ENCODE measurements at regions not wholly inside any gene's neighbourhood (a gene's known extent, or its start where the extent isn't known, plus 50 kb on each side); places are given as distances from the start of the nearest gene placed in this dataset.

DNA sequence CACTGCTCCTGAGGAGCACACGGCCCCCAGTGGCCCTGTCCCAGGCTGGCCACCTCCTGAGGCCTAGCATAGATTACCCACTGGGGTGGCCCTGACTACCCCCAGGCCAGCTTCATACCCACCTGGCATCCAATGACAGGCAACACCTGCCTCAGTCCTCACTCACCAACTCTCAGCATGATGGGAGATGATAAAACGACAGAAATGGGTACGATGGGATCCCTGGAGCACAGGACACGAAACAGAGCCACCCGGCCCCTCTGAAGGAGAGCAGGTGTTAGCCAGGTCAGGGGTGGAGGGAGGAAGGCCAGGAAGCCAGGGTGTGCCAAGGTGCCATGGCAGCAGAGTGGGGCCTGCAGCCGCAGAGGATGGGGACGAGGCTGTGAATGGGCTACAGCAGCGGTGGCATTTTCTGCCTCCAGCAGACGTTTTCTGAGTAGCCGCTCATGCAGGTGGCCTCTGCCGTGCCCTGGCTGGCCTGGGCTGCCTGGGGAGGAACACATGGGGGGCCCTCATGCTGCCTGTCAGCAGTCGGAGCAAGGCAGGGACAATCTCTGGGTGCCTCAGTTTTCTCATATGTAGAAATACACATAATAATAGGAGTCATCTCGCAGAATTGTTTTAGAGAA lies 50.2 kb upstream of the FGF3 start:
- TF ChIP-seq, protein P1, sequence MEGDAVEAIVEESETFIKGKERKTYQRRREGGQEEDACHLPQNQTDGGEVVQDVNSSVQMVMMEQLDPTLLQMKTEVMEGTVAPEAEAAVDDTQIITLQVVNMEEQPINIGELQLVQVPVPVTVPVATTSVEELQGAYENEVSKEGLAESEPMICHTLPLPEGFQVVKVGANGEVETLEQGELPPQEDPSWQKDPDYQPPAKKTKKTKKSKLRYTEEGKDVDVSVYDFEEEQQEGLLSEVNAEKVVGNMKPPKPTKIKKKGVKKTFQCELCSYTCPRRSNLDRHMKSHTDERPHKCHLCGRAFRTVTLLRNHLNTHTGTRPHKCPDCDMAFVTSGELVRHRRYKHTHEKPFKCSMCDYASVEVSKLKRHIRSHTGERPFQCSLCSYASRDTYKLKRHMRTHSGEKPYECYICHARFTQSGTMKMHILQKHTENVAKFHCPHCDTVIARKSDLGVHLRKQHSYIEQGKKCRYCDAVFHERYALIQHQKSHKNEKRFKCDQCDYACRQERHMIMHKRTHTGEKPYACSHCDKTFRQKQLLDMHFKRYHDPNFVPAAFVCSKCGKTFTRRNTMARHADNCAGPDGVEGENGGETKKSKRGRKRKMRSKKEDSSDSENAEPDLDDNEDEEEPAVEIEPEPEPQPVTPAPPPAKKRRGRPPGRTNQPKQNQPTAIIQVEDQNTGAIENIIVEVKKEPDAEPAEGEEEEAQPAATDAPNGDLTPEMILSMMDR (conservative IDR thresholded peaks at IDR 0.05; ENCODE audit: low read depth): no peak
- ChIA-PET POLR2A (ENCODE audit: low non-redundant PET) (no interaction called here), CTCF (no interaction called here)
- H3K27ac ChIP-seq: no peak overlapping the region
- no peak for DNase-seq (ENCODE audit: low spot score)

DNA sequence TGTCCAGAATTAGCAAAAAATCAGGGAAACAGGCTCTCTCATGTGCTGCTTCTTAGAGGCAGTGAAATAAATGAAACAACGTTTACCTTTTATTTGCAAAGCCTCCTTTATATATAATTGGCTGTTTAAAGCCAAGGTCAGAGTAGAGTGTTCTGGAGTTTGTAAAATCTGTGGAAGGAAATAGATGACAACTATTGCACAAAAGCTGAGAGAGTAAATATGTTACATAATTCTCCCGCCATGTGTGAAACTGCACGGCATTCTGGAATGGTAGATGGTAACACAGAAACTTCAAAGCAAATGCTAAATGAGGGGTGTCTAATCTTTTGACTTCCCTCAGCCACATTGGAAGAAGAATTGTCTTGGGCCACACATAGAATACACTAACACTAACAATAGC lies 51.5 kb upstream of the FGF3 start:
- no peak for DNase-seq (ENCODE audit: low spot score)
- CTCF ChIA-PET: interaction anchor here (0.6 kb wide), 1 partner anchor 21 kb away, joined by 3 read pairs; no protein-coding TSS in a partner anchor
- TF ChIP-seq, protein P1 (conservative IDR thresholded peaks at IDR 0.05; ENCODE audit: low read depth): no peak

DNA sequence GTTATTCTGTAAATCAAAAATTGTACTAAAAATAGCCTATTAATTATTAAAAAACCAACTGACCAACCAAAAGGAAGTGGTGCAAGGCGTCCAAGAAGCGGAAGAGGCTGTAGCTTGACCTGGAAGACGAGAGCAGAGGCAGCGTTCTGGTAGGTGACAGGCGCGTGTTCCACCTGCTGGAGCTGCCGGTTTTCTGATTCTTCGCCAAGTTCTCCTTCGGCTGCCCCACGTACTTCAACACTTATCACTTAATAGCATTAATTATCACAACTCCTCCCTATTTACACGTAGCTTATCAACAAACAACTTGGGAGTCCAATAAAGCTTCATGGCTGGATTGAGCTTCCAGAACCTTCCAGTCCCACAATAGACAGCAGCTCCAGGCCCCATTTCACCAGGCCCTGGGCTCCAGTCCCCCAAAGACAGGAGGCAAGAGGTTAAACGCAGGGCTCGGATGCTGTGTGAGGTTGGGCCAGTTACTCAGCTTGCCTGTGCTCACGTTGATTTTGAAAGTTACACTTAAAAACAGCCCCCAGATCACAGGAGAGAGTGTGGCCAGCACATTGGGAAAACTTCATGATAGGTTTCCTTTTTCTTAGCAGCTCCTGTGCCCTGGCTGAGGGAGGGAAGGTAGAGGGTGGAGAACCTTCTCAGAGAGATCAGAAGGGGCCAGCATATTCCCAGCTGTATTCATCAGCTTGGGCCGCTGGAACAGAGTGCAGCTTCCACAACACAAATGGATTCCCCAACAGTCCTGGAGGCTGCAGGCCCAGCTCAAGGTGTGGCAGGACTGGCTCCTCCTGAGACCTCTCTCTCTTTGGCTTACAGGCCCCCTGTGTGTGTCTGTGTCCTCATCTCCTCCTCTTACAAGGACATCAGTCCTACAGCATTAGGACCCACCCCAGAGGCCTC lies 54.2 kb upstream of the FGF3 start:
- POLR2A ChIA-PET (ENCODE audit: low non-redundant PET): no interaction called here
- TF ChIP-seq, protein P1 (conservative IDR thresholded peaks at IDR 0.05; ENCODE audit: low read depth): no peak
- CTCF ChIA-PET: interaction anchor here (0.6 kb wide), 1 partner anchor 28 kb away, joined by 3 read pairs; no protein-coding TSS in a partner anchor
- no peak overlapping the region for H3K27ac ChIP-seq
- DNase-seq (ENCODE audit: low spot score): no peak

More for the DNA sequence above, 51.5 kb upstream of the FGF3 start:
- POLR2A ChIA-PET (ENCODE audit: low non-redundant PET): no interaction called here
- H3K27ac ChIP-seq: no peak overlapping the region

DNA sequence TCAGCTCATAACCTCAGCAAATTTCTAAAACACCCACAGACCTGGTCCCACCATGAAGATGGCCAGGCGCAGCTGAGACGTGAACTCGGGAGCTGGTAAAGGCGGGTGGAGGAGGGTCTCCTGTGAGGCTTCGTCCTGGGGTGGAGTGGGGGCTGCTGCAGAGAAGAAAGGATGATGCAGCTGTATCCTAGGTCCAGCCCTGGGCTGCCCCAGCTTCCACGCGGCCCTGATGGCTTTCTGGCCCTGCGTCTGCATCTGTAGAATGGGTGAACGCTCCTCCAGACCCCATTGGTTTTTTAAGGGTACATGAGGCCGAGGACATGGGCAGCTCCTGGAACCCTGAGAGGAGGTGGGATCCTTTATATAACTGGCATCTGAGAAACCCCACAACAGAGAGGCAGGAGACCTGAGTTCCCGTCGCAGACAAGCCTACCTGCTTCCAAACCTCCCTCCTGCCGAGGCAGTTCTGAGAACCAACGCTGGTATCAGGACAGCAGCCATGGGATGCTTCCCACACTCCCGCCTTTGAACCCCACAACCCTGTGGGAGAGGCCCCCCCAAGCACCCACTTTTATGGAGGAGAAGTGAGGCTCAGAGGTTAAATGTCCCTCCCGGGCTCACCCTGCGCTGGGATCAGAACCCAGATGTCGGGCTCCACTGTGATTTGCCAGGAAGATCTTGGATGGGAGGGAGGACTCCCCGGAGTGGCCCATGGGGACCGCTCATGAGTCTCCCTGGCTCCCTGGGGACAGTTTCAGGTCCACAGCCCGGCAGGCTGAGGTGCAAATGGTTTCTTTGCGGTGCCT lies 55.2 kb upstream of the FGF3 start:
- TF ChIP-seq, protein P1 (conservative IDR thresholded peaks at IDR 0.05; ENCODE audit: low read depth): no peak
- ChIA-PET POLR2A (ENCODE audit: low non-redundant PET) (no interaction called here), CTCF (interaction anchor here (1.0 kb wide), 1 partner anchor 14 kb away, joined by 5 read pairs; no protein-coding TSS in a partner anchor)
- H3K27ac ChIP-seq: no peak overlapping the region
- no peak for DNase-seq (ENCODE audit: low spot score)

DNA sequence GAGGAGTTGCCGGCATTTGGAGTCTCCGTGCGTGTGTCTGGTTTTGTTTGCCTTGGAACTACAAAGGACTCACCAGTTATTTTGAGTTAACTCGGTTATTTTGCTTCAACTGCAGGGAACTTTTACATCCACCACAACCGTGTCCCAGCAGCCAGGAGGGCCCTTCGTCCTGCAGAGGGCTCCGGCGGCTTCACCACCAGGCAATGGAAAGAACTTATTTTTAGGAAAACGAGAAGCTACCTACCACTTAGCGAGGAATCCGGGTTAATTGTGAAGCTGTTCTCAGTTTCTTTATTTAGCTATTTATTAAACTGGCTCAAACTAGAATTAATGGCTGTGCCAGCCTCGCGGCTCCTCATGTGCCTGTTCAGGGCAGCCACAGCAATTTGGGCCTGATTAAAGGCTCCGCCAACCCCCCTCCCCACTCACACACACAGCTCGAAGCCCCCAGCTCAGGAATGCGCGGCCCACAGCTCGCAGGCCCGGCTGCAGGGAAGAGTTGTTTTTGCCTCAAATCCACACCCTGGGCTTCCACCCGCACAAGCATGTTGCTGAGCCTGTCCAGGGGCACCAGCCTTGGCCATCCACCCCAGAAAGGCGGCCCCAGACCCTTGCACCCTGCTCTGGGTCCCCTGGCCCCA lies 55.9 kb upstream of the FGF3 start:
- CTCF ChIA-PET: interaction anchor here (1.0 kb wide), 1 partner anchor 13 kb away, joined by 5 read pairs; no protein-coding TSS in a partner anchor
- TF ChIP-seq, protein P1 (conservative IDR thresholded peaks at IDR 0.05; ENCODE audit: low read depth): no peak
- DNase-seq (ENCODE audit: low spot score): no peak
- no peak overlapping the region for H3K27ac ChIP-seq
- POLR2A ChIA-PET (ENCODE audit: low non-redundant PET): no interaction called here

DNA sequence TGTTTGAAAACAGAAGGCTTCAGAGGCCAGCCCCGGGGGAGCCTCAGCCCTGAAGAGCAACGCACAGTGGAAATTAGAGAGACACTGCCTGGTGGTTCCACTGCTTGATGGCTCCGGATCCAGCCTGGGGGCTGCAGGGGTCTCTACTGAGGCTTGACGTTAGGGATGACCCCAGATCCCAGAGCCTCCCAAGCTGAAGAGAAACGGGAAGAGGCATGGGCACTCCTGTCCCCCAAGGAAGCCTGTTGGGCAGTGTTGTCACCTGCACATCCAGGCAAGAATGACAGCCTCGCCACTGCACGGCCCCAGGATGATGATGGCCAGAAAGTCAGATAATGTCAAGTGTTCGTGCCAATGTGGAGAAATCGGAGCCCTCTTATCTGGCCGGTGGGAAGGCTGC lies 56.8 kb upstream of the FGF3 start:
- TF ChIP-seq, protein P1 (conservative IDR thresholded peaks at IDR 0.05; ENCODE audit: low read depth): no peak
- DNase-seq (ENCODE audit: low spot score): no peak
- CTCF ChIA-PET: no interaction called here
- H3K27ac ChIP-seq: no peak overlapping the region
- POLR2A ChIA-PET (ENCODE audit: low non-redundant PET): no interaction called here
